ENCODE measurements at regions not wholly inside any gene's neighbourhood (a gene's known extent, or its start where the extent isn't known, plus 50 kb on each side); places are given as distances from the start of the nearest gene placed in this dataset.

- no peak for TF ChIP-seq CTCF (conservative IDR thresholded peaks at IDR 0.05)
- no peak for TF ChIP-seq ZFX (IDR thresholded peaks at IDR 0.05)
Measured at GRCh38 chr13:106906426-106906996, 338.6 kb upstream of the ARGLU1 start.

Data from C4-2B (cell line).